ENCODE measurements at regions not wholly inside any gene's neighbourhood (a gene's known extent, or its start where the extent isn't known, plus 50 kb on each side); places are given as distances from the start of the nearest gene placed in this dataset.
"Not testable (repeated sequence)": the region's sequence is repeated elsewhere in the genome, so short reads cannot be mapped to it uniquely, and the experiment has no call there.

DNA sequence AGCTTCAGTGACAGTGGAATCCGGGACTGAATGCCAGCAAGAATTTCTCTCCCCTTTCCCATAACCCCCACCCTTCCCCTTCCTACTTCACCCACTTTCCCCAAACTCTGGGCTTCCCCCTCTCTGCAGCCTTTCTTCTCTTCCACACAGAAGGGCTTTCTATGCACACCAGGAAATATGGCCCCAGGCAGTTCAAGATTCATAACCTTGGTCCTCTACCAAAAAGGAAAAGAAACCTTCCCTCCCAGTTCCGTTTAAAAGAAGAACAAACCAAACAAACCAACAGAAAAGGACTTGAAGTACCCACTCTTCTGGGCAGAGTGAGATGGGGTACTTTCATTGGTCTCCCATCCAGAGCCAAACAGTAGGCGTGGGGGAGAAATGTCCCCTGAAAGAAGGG is 68.8 kb upstream of the ABHD2 start:
- peak overlapping the region; percentile 40 for H2AFZ ChIP-seq (replicated peaks)
- no peak for DNase-seq (ENCODE audit: low spot score)
- peaks cover 16% of the 10 kb centered on the region for H3K4me1 Mint-ChIP-seq

DNA sequence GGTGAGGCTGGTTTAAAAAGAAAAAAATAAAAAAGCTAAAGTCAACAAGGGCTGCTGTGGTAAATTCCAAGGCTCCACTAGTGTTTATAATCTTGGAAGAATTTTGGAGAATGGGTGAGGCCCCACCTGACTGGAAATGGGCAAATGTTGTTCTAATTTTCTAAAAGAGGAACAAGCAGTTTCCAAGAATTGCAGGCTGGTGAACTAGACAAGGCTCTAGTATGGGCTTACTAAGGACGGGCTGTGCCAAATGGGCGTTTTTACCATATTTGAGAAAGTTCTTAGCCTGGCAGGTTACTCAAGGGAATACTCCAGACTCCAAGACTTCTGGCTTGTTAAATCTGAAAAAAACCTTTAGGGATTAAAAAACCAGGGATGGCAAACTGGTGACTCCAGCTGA is 67.0 kb upstream of the ABHD2 start:
- H3K36me3 ChIP-seq = no peaks in the 10 kb centered on the region
- H3K9ac ChIP-seq = no peak overlapping the region
- no peaks in the 10 kb centered on the region for H3K9me3 ChIP-seq (ENCODE audit: low read depth)
- no peak overlapping the region for H3K4me3 ChIP-seq
- H3K36me3 Mint-ChIP-seq = no peaks in the 10 kb centered on the region
- no peaks in the 10 kb centered on the region for H3K4me1 ChIP-seq
- H3K79me2 ChIP-seq (ENCODE audit: low read depth) = no peaks in the 10 kb centered on the region
- H2AFZ ChIP-seq (replicated peaks) = no peak overlapping the region
- no peak overlapping the region for H3K27ac ChIP-seq
- H3K27ac Mint-ChIP-seq = no peak overlapping the region
- no peaks in the 10 kb centered on the region for H3F3A ChIP-seq (ENCODE audit: low read depth)
- TF ChIP-seq EZH2phosphoT487 (IDR thresholded peaks at IDR 0.05) (no peak), EZH2 (IDR thresholded peaks at IDR 0.05) (no peak)
- TF ChIP-seq, protein P1, sequence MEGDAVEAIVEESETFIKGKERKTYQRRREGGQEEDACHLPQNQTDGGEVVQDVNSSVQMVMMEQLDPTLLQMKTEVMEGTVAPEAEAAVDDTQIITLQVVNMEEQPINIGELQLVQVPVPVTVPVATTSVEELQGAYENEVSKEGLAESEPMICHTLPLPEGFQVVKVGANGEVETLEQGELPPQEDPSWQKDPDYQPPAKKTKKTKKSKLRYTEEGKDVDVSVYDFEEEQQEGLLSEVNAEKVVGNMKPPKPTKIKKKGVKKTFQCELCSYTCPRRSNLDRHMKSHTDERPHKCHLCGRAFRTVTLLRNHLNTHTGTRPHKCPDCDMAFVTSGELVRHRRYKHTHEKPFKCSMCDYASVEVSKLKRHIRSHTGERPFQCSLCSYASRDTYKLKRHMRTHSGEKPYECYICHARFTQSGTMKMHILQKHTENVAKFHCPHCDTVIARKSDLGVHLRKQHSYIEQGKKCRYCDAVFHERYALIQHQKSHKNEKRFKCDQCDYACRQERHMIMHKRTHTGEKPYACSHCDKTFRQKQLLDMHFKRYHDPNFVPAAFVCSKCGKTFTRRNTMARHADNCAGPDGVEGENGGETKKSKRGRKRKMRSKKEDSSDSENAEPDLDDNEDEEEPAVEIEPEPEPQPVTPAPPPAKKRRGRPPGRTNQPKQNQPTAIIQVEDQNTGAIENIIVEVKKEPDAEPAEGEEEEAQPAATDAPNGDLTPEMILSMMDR (IDR thresholded peaks at IDR 0.05) = no peak
- peaks cover 16% of the 10 kb centered on the region for H3K4me1 Mint-ChIP-seq
- no peak for DNase-seq (ENCODE audit: low spot score)
- H3K27me3 Mint-ChIP-seq (ENCODE audit: insufficient read depth, low read depth) = peaks cover 16% of the 10 kb centered on the region
- H3K4me3 Mint-ChIP-seq = no peak overlapping the region
- no peaks in the 10 kb centered on the region for H3K9me3 Mint-ChIP-seq
- peaks cover 15% of the 10 kb centered on the region for H3K27me3 ChIP-seq
- no peak overlapping the region for H3K4me2 ChIP-seq
- no peaks in the 10 kb centered on the region for H4K20me1 ChIP-seq (ENCODE audit: low read depth)

More for the DNA sequence above, 68.8 kb upstream of the ABHD2 start:
- Histone ChIP-seq H3K27ac (no peak overlapping the region), H3K9me3 (ENCODE audit: low read depth) (no peaks in the 10 kb centered on the region), H3K4me2 (no peak overlapping the region), H3K36me3 (no peaks in the 10 kb centered on the region), H3K4me1 (no peaks in the 10 kb centered on the region), H3K79me2 (ENCODE audit: low read depth) (no peaks in the 10 kb centered on the region), H4K20me1 (ENCODE audit: low read depth) (no peaks in the 10 kb centered on the region), H3F3A (ENCODE audit: low read depth) (no peaks in the 10 kb centered on the region), H3K4me3 (no peak overlapping the region), H3K9ac (no peak overlapping the region), H3K27me3 (peaks cover 15% of the 10 kb centered on the region)
- H3K27ac Mint-ChIP-seq = no peak overlapping the region
- TF ChIP-seq EZH2phosphoT487 (IDR thresholded peaks at IDR 0.05) (no peak), EZH2 (IDR thresholded peaks at IDR 0.05) (no peak)
- TF ChIP-seq, protein P1 (IDR thresholded peaks at IDR 0.05) = no peak
- H3K9me3 Mint-ChIP-seq = peaks cover 2% of the 10 kb centered on the region
- H3K36me3 Mint-ChIP-seq = no peaks in the 10 kb centered on the region
- H3K4me3 Mint-ChIP-seq = peak overlapping the region; percentile 49
- peaks cover 19% of the 10 kb centered on the region for H3K27me3 Mint-ChIP-seq (ENCODE audit: insufficient read depth, low read depth)

DNA sequence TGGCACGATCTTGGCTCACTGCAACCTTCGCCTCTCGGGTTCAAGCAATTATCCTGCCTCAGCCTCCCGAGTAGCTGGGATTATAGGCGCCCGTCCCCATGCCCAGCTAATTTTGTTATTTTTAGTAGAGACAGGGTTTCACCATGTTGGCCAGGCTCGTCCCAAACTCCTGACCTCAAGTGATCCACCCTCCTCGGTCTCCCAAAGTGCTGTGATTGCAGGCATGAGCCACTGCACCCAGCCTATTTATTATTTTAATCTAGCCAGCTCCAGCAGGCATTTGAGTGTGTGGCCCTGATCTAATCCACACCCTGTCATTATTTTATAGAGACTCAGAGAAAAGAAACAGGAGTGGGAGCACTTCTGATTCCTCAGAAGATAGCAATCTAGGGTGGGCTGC is 66.4 kb upstream of the ABHD2 start:
- DNase-seq (ENCODE audit: low spot score); H3K4me3 Mint-ChIP-seq; H3K27ac ChIP-seq; H3K79me2 ChIP-seq (ENCODE audit: low read depth); H3K36me3 ChIP-seq; H3K9ac ChIP-seq; H3K27ac Mint-ChIP-seq; H3K27me3 ChIP-seq; H3K4me2 ChIP-seq; H3K9me3 Mint-ChIP-seq; H2AFZ ChIP-seq (replicated peaks); H3K4me3 ChIP-seq; H3F3A ChIP-seq (ENCODE audit: low read depth); H4K20me1 ChIP-seq (ENCODE audit: low read depth); H3K9me3 ChIP-seq (ENCODE audit: low read depth); H3K36me3 Mint-ChIP-seq; H3K4me1 ChIP-seq: not testable (repeated sequence)
- peaks cover 14% of the 10 kb centered on the region for H3K27me3 Mint-ChIP-seq (ENCODE audit: insufficient read depth, low read depth)
- peaks cover 11% of the 10 kb centered on the region for H3K4me1 Mint-ChIP-seq

DNA sequence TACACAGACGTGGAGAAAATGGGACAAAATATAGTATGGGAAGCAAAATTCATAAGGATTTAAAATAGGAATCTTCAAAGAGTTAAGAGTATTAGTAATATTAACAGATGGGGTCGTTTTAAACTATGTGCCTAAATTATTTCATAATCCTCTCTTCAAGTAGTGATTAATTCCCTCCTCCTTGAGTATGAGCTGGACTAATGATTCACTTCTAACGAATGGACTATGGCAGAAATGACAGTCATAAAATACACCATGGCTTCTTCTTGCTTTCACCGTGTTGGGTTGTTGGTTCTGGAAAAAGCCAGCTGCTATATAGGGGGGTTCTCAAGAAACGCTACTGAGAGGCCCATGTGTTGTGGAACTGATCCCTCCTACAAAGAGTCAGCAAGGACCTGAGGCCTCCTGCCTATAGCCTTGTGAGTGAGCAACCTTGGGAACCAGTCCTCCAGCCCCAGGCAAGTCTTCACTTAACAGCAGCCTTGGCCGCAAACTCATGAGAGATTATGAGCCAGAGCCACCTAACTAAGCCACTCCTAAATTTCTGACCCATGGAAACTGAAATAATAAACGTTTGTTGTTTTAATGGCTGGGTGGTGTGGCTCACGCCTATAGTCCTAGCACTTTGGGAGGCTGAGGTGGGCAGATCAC is 64.8 kb upstream of the ABHD2 start:
- Histone ChIP-seq H4K20me1 (ENCODE audit: low read depth) (no peaks in the 10 kb centered on the region), H3K27me3 (no peaks in the 10 kb centered on the region), H3F3A (ENCODE audit: low read depth) (peaks cover 4% of the 10 kb centered on the region), H3K9ac (no peak overlapping the region), H3K79me2 (ENCODE audit: low read depth) (no peaks in the 10 kb centered on the region), H3K4me1 (no peaks in the 10 kb centered on the region), H3K4me3 (no peak overlapping the region), H3K27ac (no peak overlapping the region), H3K36me3 (no peaks in the 10 kb centered on the region), H3K9me3 (ENCODE audit: low read depth) (no peaks in the 10 kb centered on the region), H3K4me2 (no peak overlapping the region), H2AFZ (replicated peaks) (no peak overlapping the region)
- Mint-ChIP-seq H3K36me3 (no peaks in the 10 kb centered on the region), H3K27me3 (ENCODE audit: insufficient read depth, low read depth) (peaks cover 7% of the 10 kb centered on the region), H3K4me1 (peaks cover 3% of the 10 kb centered on the region), H3K4me3 (no peak overlapping the region), H3K27ac (no peak overlapping the region), H3K9me3 (no peaks in the 10 kb centered on the region)
- no peak for DNase-seq (ENCODE audit: low spot score)
- TF ChIP-seq EZH2 (IDR thresholded peaks at IDR 0.05) (no peak), EZH2phosphoT487 (IDR thresholded peaks at IDR 0.05) (no peak)
- TF ChIP-seq, protein P1 (IDR thresholded peaks at IDR 0.05) = no peak
